Spleen (tissue), 7 donors: ENCODE measurements at regions not wholly inside any gene's neighbourhood (a gene's known extent, or its start where the extent isn't known, plus 50 kb on each side); places are given as distances from the start of the nearest gene placed in this dataset.

Experiments used
- CTCF ChIP-seq, 11 experiments: fragments of 200-600 bp in 7 of 11; fragments of 450-650 bp in 4 of 11; sonication (generic) in 4 of 11; IDR thresholded peaks in 8 of 11; conservative IDR thresholded peaks in 3 of 11; 1 replicate in 7 of 11; 2 replicates in 4 of 11; pipeline versions ENCODE4 v1.4.0 to v1.8.0; 2016 to 2021; ENCODE audit warnings: antibody characterized with exemption in 11 of 11, inconsistent platforms in 4 of 11, mild to moderate bottlenecking in 1 of 11
- POLR2A ChIP-seq, 3 donors: fragments of 450-650 bp; IDR thresholded peaks; one replicate each; pipeline ENCODE4 v1.5.1; 2017; ENCODE audit warnings: antibody characterized with exemption in 3 of 3, mild to moderate bottlenecking in 1 of 3
- donor health status: DM: no; HTN: no; CAD: no; lungs with moderate emphysema.
- donor health status: DM: no; HTN: no; CAD: no.
- donor health status: DM: no; HTN: no; CAD: no.

GRCh38 chr4:170190265-170190664 lies 100.5 kb upstream of the AADAT start:
- no peak for TF ChIP-seq CTCF (IDR thresholded peaks at IDR 0.05 in 8 of 11, conservative IDR thresholded peaks at IDR 0.05 in 3 of 11)
- no peak for TF ChIP-seq POLR2A (IDR thresholded peaks at IDR 0.05)
